SU-DHL-6 (cell line): ENCODE measurements at regions not wholly inside any gene's neighbourhood (a gene's known extent, or its start where the extent isn't known, plus 50 kb on each side); places are given as distances from the start of the nearest gene placed in this dataset.

Experiments
- H2AFZ ChIP-seq: fragments of 200-600 bp; sonication (generic); 2 replicates; pipeline ENCODE4 v1.6.1; 2014; ENCODE audit warnings: low read depth, mild to moderate bottlenecking, moderate library complexity, mixed read lengths, antibody characterized with exemption, low read length; ENCODE audit not compliant: severe bottlenecking
- H3F3A ChIP-seq: fragments of 200-600 bp; shearing (Covaris generic); 2 replicates; pipeline ENCODE4 v1.6.0; 2016; ENCODE audit warnings: antibody characterized with exemption, mild to moderate bottlenecking; ENCODE audit not compliant: insufficient read depth
- H3K27ac ChIP-seq: fragments of 200-600 bp; sonication (generic); 2 replicates; pipeline ENCODE4 v1.5.1; 2016; ENCODE audit warnings: low read depth, mild to moderate bottlenecking, low read length, moderate library complexity, mixed read lengths
- H3K27me3 ChIP-seq: fragments of 200-600 bp; sonication (generic), shearing (Covaris generic); 2 replicates; pipeline ENCODE4 v1.6.0; 2014; ENCODE audit warnings: mild to moderate bottlenecking, low read length
- H3K36me3 ChIP-seq: fragments of 200-600 bp; sonication (generic); 2 replicates; pipeline ENCODE4 v1.6.1; 2014; ENCODE audit warnings: mild to moderate bottlenecking, low read length, mixed read lengths
- H3K4me2 ChIP-seq: fragments of 300-600, 200-600 bp; shearing (Covaris generic), sonication (generic); 2 replicates; pipeline ENCODE4 v1.6.0; 2014; ENCODE audit warnings: low read length, low read depth, mild to moderate bottlenecking; ENCODE audit not compliant: poor library complexity, severe bottlenecking
- H3K4me3 ChIP-seq: fragments of 200-600 bp; sonication (generic); 2 replicates; pipeline ENCODE4 v1.5.1; 2014; ENCODE audit warnings: antibody characterized with exemption, low read length, mild to moderate bottlenecking, mixed read lengths; ENCODE audit not compliant: insufficient read depth, poor library complexity, severe bottlenecking
- H3K79me2 ChIP-seq: fragments of 200-600 bp; sonication (generic); 2 replicates; pipeline ENCODE4 v1.6.1; 2014; ENCODE audit warnings: mild to moderate bottlenecking, low read length, moderate library complexity; ENCODE audit not compliant: insufficient read depth
- H3K9ac ChIP-seq: fragments of 200-600 bp; sonication (generic); 2 replicates; pipeline ENCODE4 v1.7.0; 2014; ENCODE audit warnings: mild to moderate bottlenecking, low read length
- H3K9me2 ChIP-seq: fragments of 200-600 bp; sonication (generic); replicated peaks from 2 replicates; pipeline ENCODE4 v1.6.1; 2014; ENCODE audit warnings: low read length; ENCODE audit not compliant: insufficient read depth
- H3K9me3 ChIP-seq: fragments of 200-600 bp; sonication (generic); 2 replicates; pipeline ENCODE4 v1.6.1; 2014; ENCODE audit warnings: low read length, mixed read lengths; ENCODE audit not compliant: insufficient read depth
- H4K20me1 ChIP-seq: fragments of 200-600 bp; sonication (generic); 2 replicates; pipeline ENCODE4 v1.6.1; 2014; ENCODE audit warnings: low read depth, mild to moderate bottlenecking, antibody characterized with exemption, low read length, moderate library complexity, mixed read lengths
- EZH2phosphoT487 ChIP-seq: fragments of 200-600 bp; sonication (generic), shearing (Covaris generic); conservative IDR thresholded peaks from 2 replicates; pipeline ENCODE4 v1.6.1; 2018; ENCODE audit warnings: mild to moderate bottlenecking, antibody characterized with exemption, low read length, moderate library complexity, mixed read lengths
- TF ChIP-seq, protein P1 (sequence below): fragments of 200-600 bp; sonication (generic); IDR thresholded peaks from one replicate; pipeline ENCODE4 v1.5.1; 2017; ENCODE audit warnings: antibody characterized with exemption, mild to moderate bottlenecking, low read length, moderate library complexity; ENCODE audit not compliant: insufficient read depth, poor library complexity, severe bottlenecking

- no peaks in the 10 kb centered on the region for H4K20me1 ChIP-seq
- H3K27me3 ChIP-seq, result no peaks in the 10 kb centered on the region
- no peaks in the 10 kb centered on the region for H3K36me3 ChIP-seq
- no peaks in the 10 kb centered on the region for H3K9me2 ChIP-seq
- no peak overlapping the region for H3K9ac ChIP-seq
- no peak for TF ChIP-seq EZH2phosphoT487
- TF ChIP-seq, protein P1, sequence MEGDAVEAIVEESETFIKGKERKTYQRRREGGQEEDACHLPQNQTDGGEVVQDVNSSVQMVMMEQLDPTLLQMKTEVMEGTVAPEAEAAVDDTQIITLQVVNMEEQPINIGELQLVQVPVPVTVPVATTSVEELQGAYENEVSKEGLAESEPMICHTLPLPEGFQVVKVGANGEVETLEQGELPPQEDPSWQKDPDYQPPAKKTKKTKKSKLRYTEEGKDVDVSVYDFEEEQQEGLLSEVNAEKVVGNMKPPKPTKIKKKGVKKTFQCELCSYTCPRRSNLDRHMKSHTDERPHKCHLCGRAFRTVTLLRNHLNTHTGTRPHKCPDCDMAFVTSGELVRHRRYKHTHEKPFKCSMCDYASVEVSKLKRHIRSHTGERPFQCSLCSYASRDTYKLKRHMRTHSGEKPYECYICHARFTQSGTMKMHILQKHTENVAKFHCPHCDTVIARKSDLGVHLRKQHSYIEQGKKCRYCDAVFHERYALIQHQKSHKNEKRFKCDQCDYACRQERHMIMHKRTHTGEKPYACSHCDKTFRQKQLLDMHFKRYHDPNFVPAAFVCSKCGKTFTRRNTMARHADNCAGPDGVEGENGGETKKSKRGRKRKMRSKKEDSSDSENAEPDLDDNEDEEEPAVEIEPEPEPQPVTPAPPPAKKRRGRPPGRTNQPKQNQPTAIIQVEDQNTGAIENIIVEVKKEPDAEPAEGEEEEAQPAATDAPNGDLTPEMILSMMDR, result no peak
- H3K27ac ChIP-seq, result no peak overlapping the region
- H3K79me2 ChIP-seq, result no peaks in the 10 kb centered on the region
- no peaks in the 10 kb centered on the region for H3K9me3 ChIP-seq
- no peak overlapping the region for H2AFZ ChIP-seq
- H3F3A ChIP-seq, result no peaks in the 10 kb centered on the region
- no peak overlapping the region for H3K4me3 ChIP-seq
- no peak overlapping the region for H3K4me2 ChIP-seq
Measured at GRCh38 chr1:234842726-234843641, 233.0 kb upstream of the IRF2BP2 start.

GRCh38 chr1:234841710-234842231, 231.8 kb upstream of the IRF2BP2 start:
- no peak overlapping the region for H3K9ac ChIP-seq
- H4K20me1 ChIP-seq, result no peaks in the 10 kb centered on the region
- H3K9me3 ChIP-seq, result no peaks in the 10 kb centered on the region
- H3K4me3 ChIP-seq, result no peak overlapping the region
- no peak overlapping the region for H3K27ac ChIP-seq
- H3K4me2 ChIP-seq, result no peak overlapping the region
- H3K79me2 ChIP-seq, result no peaks in the 10 kb centered on the region
- TF ChIP-seq, protein P1, result no peak
- TF ChIP-seq EZH2phosphoT487, result no peak
- H3F3A ChIP-seq, result no peaks in the 10 kb centered on the region
- no peak overlapping the region for H2AFZ ChIP-seq
- no peaks in the 10 kb centered on the region for H3K9me2 ChIP-seq
- H3K27me3 ChIP-seq, result no peaks in the 10 kb centered on the region
- H3K36me3 ChIP-seq, result no peaks in the 10 kb centered on the region

- no peak overlapping the region for H3K4me3 ChIP-seq
- H3K4me2 ChIP-seq, result no peak overlapping the region
- H4K20me1 ChIP-seq, result no peaks in the 10 kb centered on the region
- H3K36me3 ChIP-seq, result no peaks in the 10 kb centered on the region
- H3K27ac ChIP-seq, result no peak overlapping the region
- H3K79me2 ChIP-seq, result no peaks in the 10 kb centered on the region
- H2AFZ ChIP-seq, result no peak overlapping the region
- H3K27me3 ChIP-seq, result no peaks in the 10 kb centered on the region
- no peak overlapping the region for H3K9ac ChIP-seq
- H3K9me2 ChIP-seq, result no peaks in the 10 kb centered on the region
- no peaks in the 10 kb centered on the region for H3K9me3 ChIP-seq
- TF ChIP-seq EZH2phosphoT487, result no peak
- TF ChIP-seq, protein P1, result no peak
- H3F3A ChIP-seq, result no peaks in the 10 kb centered on the region
Measured at GRCh38 chr1:234841281-234841680, 231.3 kb upstream of the IRF2BP2 start.
